Spleen (tissue), 11 donors: ENCODE measurements at regions not wholly inside any gene's neighbourhood (a gene's known extent, or its start where the extent isn't known, plus 50 kb on each side); places are given as distances from the start of the nearest gene placed in this dataset.

ENCODE experiments used
- DNase-seq: peaks from one replicate; pipeline ENCODE4 v3.0.0-alpha.2; 2020
- H3K27ac ChIP-seq, 8 donors: fragments of 200-600 bp; sonication (generic) in 7 of 8; 1 replicate in 4 of 8; 2 replicates in 4 of 8; pipeline versions ENCODE4 v1.5.0 to v1.8.0; 2016 to 2021; ENCODE audit warnings: inconsistent platforms in 4 of 8, mild to moderate bottlenecking in 4 of 8, moderate library complexity in 1 of 8
- H3K27me3 ChIP-seq, 7 donors: fragments of 200-600 bp; sonication (generic) in 6 of 7; replicated peaks in 1 of 7; 1 replicate in 4 of 7; 2 replicates in 3 of 7; pipeline versions ENCODE4 v1.5.0 to v1.8.0; 2016 to 2021; ENCODE audit warnings: inconsistent platforms in 3 of 7, mild to moderate bottlenecking in 1 of 7
- H3K36me3 ChIP-seq, 6 donors: fragments of 200-600 bp; sonication (generic) in 5 of 6; 1 replicate in 4 of 6; 2 replicates in 2 of 6; pipeline versions ENCODE4 v1.5.0 to v1.8.0; 2016 to 2021; ENCODE audit warnings: inconsistent platforms in 2 of 6
- H3K4me1 ChIP-seq, 6 donors: fragments of 200-600 bp; sonication (generic) in 5 of 6; 1 replicate in 3 of 6; 2 replicates in 3 of 6; pipeline versions ENCODE4 v1.5.0 to v1.8.0; 2016 to 2021; ENCODE audit warnings: inconsistent platforms in 3 of 6
- H3K4me3 ChIP-seq, 8 donors: fragments of 200-600 bp; sonication (generic) in 7 of 8; 1 replicate in 4 of 8; 2 replicates in 4 of 8; pipeline versions ENCODE4 v1.5.0 to v1.8.0; 2016 to 2021; ENCODE audit warnings: inconsistent platforms in 4 of 8, mild to moderate bottlenecking in 4 of 8, moderate library complexity in 2 of 8
- H3K9me3 ChIP-seq, 8 donors: fragments of 200-600 bp; sonication (generic) in 7 of 8; 1 replicate in 4 of 8; 2 replicates in 4 of 8; pipeline versions ENCODE4 v1.5.0 to v1.8.0; 2016 to 2021; ENCODE audit warnings: inconsistent platforms in 4 of 8
- CTCF ChIP-seq, 11 experiments: fragments of 200-600 bp in 7 of 11; fragments of 450-650 bp in 4 of 11; sonication (generic) in 4 of 11; IDR thresholded peaks in 8 of 11; conservative IDR thresholded peaks in 3 of 11; 1 replicate in 7 of 11; 2 replicates in 4 of 11; pipeline versions ENCODE4 v1.4.0 to v1.8.0; 2016 to 2021; ENCODE audit warnings: antibody characterized with exemption in 11 of 11, inconsistent platforms in 4 of 11, mild to moderate bottlenecking in 1 of 11
- POLR2A ChIP-seq, 3 donors: fragments of 450-650 bp; IDR thresholded peaks; one replicate each; pipeline ENCODE4 v1.5.1; 2017; ENCODE audit warnings: antibody characterized with exemption in 3 of 3, mild to moderate bottlenecking in 1 of 3
- POLR2AphosphoS5 ChIP-seq, 3 donors: sonication (generic); formaldehyde crosslinking; IDR thresholded peaks; one replicate each; pipeline ENCODE4 v1.5.1; 2017; ENCODE audit warnings: antibody characterized with exemption in 3 of 3
- WGBS, 5 donors: extraction: QIAGEN DNeasy Blood & Tissue Kit in 3 of 5; methylation state at CpG; one replicate each; pipeline versions ENCODE4 v1.1.5 to v1.1.7; 2013 to 2018; 5-methylcytosine and 5-hydroxymethylcytosine counted together
- intact Hi-C: fragments of 100-400 bp; cut with DNase I; formaldehyde crosslinking; loops from one replicate; pipeline ENCODE4 v1.15.0; 2023; ENCODE audit warnings: low total_unique reads
- donor health status: healthy with polysubstance abuse.
- donor health status: DM: no; HTN: no; CAD: no; lungs with moderate emphysema.
- donor health status: DM: no; HTN: no; CAD: no.
- donor health status: Bipolar disorder and iron deficiency.
- donor health status: healthy.
- donor health status: DM: no; HTN: no; CAD: no.
- donor health status: DM: yes; HTN: yes; CAD: no.

GRCh38 chr2:128545829-128546228 is 227.2 kb upstream of the HS6ST1 start:
- TF ChIP-seq POLR2AphosphoS5 (IDR thresholded peaks at IDR 0.05) (no peak), CTCF (IDR thresholded peaks at IDR 0.05 in 8 of 11, conservative IDR thresholded peaks at IDR 0.05 in 3 of 11) (no peak)
- Histone ChIP-seq H3K36me3 (no peaks in the 10 kb centered on the region), H3K9me3 (no peaks in the 10 kb centered on the region), H3K4me3 (no peak overlapping the region), H3K27ac (no peak overlapping the region), H3K4me1 (peaks cover 0 to 17% (median 6%) of the 10 kb centered on the region in 6 donors), H3K27me3 (no peaks in the 10 kb centered on the region)
- DNase-seq: peak; percentile 38
- WGBS, 5 donors: 89 to 95% (median 92%) methylated on average over 7 of the region's 7 CpGs
- intact Hi-C loops: no loop called here

- TF ChIP-seq POLR2AphosphoS5 (IDR thresholded peaks at IDR 0.05) (no peak), CTCF (IDR thresholded peaks at IDR 0.05 in 8 of 11, conservative IDR thresholded peaks at IDR 0.05 in 3 of 11) (no peak), POLR2A (IDR thresholded peaks at IDR 0.05) (no peak)
- DNase-seq: peak; percentile 35
- no peak overlapping the region for H3K27ac ChIP-seq
- peaks cover 0 to 23% (median 11%) of the 10 kb centered on the region in 6 donors for H3K4me1 ChIP-seq
- WGBS, 5 donors: 61 to 80% (median 71%) methylated on average over 3 of the region's 3 CpGs
- H3K4me3 ChIP-seq: no peak overlapping the region
- H3K9me3 ChIP-seq: no peaks in the 10 kb centered on the region
- H3K27me3 ChIP-seq: no peaks in the 10 kb centered on the region
- intact Hi-C loops: no loop called here
- H3K36me3 ChIP-seq: no peaks in the 10 kb centered on the region
Observed at GRCh38 chr2:128547667-128548066, 229.0 kb upstream of the HS6ST1 start.

- DNase-seq: peak; percentile 64
- intact Hi-C loops: no loop called here
- Histone ChIP-seq H3K27me3 (no peaks in the 10 kb centered on the region), H3K9me3 (no peaks in the 10 kb centered on the region), H3K27ac (no peak overlapping the region), H3K36me3 (no peaks in the 10 kb centered on the region), H3K4me3 (no peak overlapping the region), H3K4me1 (peaks cover 0 to 25% (median 12%) of the 10 kb centered on the region in 6 donors)
- 84 to 97% (median 93%) methylated on average over 6 to 9 of the region's 9 CpGs for WGBS, 5 donors
- no peak for TF ChIP-seq POLR2A (IDR thresholded peaks at IDR 0.05)
Observed at GRCh38 chr2:128548461-128548891, 229.8 kb upstream of the HS6ST1 start.

- Histone ChIP-seq H3K4me3 (no peak overlapping the region), H3K27me3 (no peaks in the 10 kb centered on the region), H3K36me3 (no peaks in the 10 kb centered on the region), H3K9me3 (no peaks in the 10 kb centered on the region), H3K4me1 (peaks cover 0 to 25% (median 12%) of the 10 kb centered on the region in 6 donors), H3K27ac (no peak overlapping the region)
- intact Hi-C loops: no loop called here
- WGBS, 5 donors: 81 to 94% (median 83%) methylated on average over 5 of the region's 5 CpGs
- DNase-seq: no peak
- no peak for TF ChIP-seq CTCF (IDR thresholded peaks at IDR 0.05 in 8 of 11, conservative IDR thresholded peaks at IDR 0.05 in 3 of 11)
- TF ChIP-seq POLR2A (IDR thresholded peaks at IDR 0.05): no peak
- no peak for TF ChIP-seq POLR2AphosphoS5 (IDR thresholded peaks at IDR 0.05)
Observed at GRCh38 chr2:128549094-128549493, 230.4 kb upstream of the HS6ST1 start.
